DOHH2 (cell line): ENCODE measurements at regions not wholly inside any gene's neighbourhood (a gene's known extent, or its start where the extent isn't known, plus 50 kb on each side); places are given as distances from the start of the nearest gene placed in this dataset.

Experiments used
- H3F3A ChIP-seq: fragments of 200-600 bp; sonication (generic), shearing (Covaris generic); 2 replicates; pipeline ENCODE4 v1.6.0; 2016; ENCODE audit warnings: antibody characterized with exemption, mild to moderate bottlenecking; ENCODE audit not compliant: control insufficient read depth, insufficient read depth
- H3K27ac ChIP-seq: fragments of 200-600 bp; sonication (generic); 2 replicates; pipeline ENCODE4 v1.5.1; 2014; ENCODE audit warnings: low read depth, mild to moderate bottlenecking, low read length, moderate library complexity
- H3K27me3 ChIP-seq: fragments of 200-600 bp; sonication (generic); 2 replicates; pipeline ENCODE4 v1.6.1; 2014; ENCODE audit warnings: mild to moderate bottlenecking, low read length, mixed read lengths; ENCODE audit not compliant: control insufficient read depth
- H3K36me3 ChIP-seq: fragments of 200-600 bp; sonication (generic); 2 replicates; pipeline ENCODE4 v1.6.1; 2014; ENCODE audit warnings: mild to moderate bottlenecking, low read length, moderate library complexity, mixed read lengths; ENCODE audit not compliant: control insufficient read depth
- H3K4me1 ChIP-seq: fragments of 200-600 bp; sonication (generic); 2 replicates; pipeline ENCODE4 v1.6.1; 2014; ENCODE audit warnings: mild to moderate bottlenecking, low read length, mixed read lengths; ENCODE audit not compliant: control insufficient read depth
- H3K4me2 ChIP-seq: fragments of 200-600 bp; sonication (generic); 2 replicates; pipeline ENCODE4 v1.6.0; 2014; ENCODE audit warnings: mild to moderate bottlenecking, low read length, moderate library complexity
- H3K4me3 ChIP-seq: fragments of 200-600 bp; sonication (generic); 2 replicates; pipeline ENCODE4 v1.5.1; 2014; ENCODE audit warnings: mild to moderate bottlenecking, low read length, mixed read lengths
- H3K79me2 ChIP-seq: fragments of 200-600 bp; sonication (generic); 2 replicates; pipeline ENCODE4 v1.6.1; 2014; ENCODE audit warnings: mild to moderate bottlenecking, low read length, mixed read lengths; ENCODE audit not compliant: control insufficient read depth
- H3K9me2 ChIP-seq: fragments of 200-600 bp; sonication (generic); replicated peaks from 2 replicates; pipeline ENCODE4 v1.6.1; 2014; ENCODE audit warnings: mild to moderate bottlenecking, low read length, mixed read lengths; ENCODE audit not compliant: control insufficient read depth
- H3K9me3 ChIP-seq: fragments of 200-600 bp; sonication (generic); 2 replicates; pipeline ENCODE4 v1.6.1; 2014; ENCODE audit warnings: antibody characterized with exemption, low read length, mixed read lengths; ENCODE audit not compliant: control insufficient read depth, insufficient read depth
- H4K20me1 ChIP-seq: fragments of 200-600 bp; sonication (generic); 2 replicates; pipeline ENCODE4 v1.6.0; 2014; ENCODE audit warnings: low read depth, mild to moderate bottlenecking, antibody characterized with exemption, low read length, moderate library complexity; ENCODE audit not compliant: control insufficient read depth, insufficient read depth
- CTCF ChIP-seq: fragments of 200-600 bp; sonication (generic); IDR thresholded peaks from one replicate; pipeline ENCODE4 v1.5.1; 2014; ENCODE audit warnings: antibody characterized with exemption, mild to moderate bottlenecking, low read depth, low read length; ENCODE audit not compliant: poor library complexity, severe bottlenecking
- EZH2phosphoT487 ChIP-seq: fragments of 200-600 bp; sonication (generic); IDR thresholded peaks from 2 replicates; pipeline ENCODE4 v1.6.1; 2017; ENCODE audit warnings: borderline replicate concordance, mild to moderate bottlenecking, antibody characterized with exemption, low read length, moderate library complexity, mixed read lengths

GRCh38 chr9:117821954-117822353 is 117.8 kb downstream of the TLR4 start:
- no peak overlapping the region for H3K4me2 ChIP-seq
- no peak for TF ChIP-seq CTCF
- no peak for TF ChIP-seq EZH2phosphoT487
- H3K4me1 ChIP-seq, result no peaks in the 10 kb centered on the region
- no peaks in the 10 kb centered on the region for H4K20me1 ChIP-seq
- H3K27ac ChIP-seq, result no peak overlapping the region
- no peaks in the 10 kb centered on the region for H3K9me3 ChIP-seq
- no peaks in the 10 kb centered on the region for H3K36me3 ChIP-seq
- H3K9me2 ChIP-seq, result no peaks in the 10 kb centered on the region
- H3F3A ChIP-seq, result no peaks in the 10 kb centered on the region
- H3K27me3 ChIP-seq, result no peaks in the 10 kb centered on the region
- no peaks in the 10 kb centered on the region for H3K79me2 ChIP-seq
- H3K4me3 ChIP-seq, result no peak overlapping the region

GRCh38 chr9:117823576-117823975 is 119.4 kb downstream of the TLR4 start:
- TF ChIP-seq EZH2phosphoT487, result no peak
- TF ChIP-seq CTCF, result no peak
- H3F3A ChIP-seq, result no peaks in the 10 kb centered on the region

GRCh38 chr9:117825609-117826347 is 121.6 kb downstream of the TLR4 start:
- H3F3A ChIP-seq, result no peaks in the 10 kb centered on the region
- no peaks in the 10 kb centered on the region for H3K4me1 ChIP-seq
- no peaks in the 10 kb centered on the region for H3K9me3 ChIP-seq
- H3K27ac ChIP-seq, result no peak overlapping the region
- 0 out of 2 replicates have a peak, but pooled peaks cover 2% of the 10 kb centered on the region for H3K27me3 ChIP-seq
- no peak overlapping the region for H3K4me3 ChIP-seq
- no peaks in the 10 kb centered on the region for H3K36me3 ChIP-seq
- TF ChIP-seq EZH2phosphoT487 (no peak), CTCF (no peak)
- no peaks in the 10 kb centered on the region for H3K79me2 ChIP-seq
- H3K9me2 ChIP-seq, result no peaks in the 10 kb centered on the region
- H4K20me1 ChIP-seq, result no peaks in the 10 kb centered on the region
- no peak overlapping the region for H3K4me2 ChIP-seq

More at GRCh38 chr9:117823576-117823975, 119.4 kb downstream of the TLR4 start:
- Histone ChIP-seq H3K79me2 (no peaks in the 10 kb centered on the region), H4K20me1 (no peaks in the 10 kb centered on the region), H3K27ac (no peak overlapping the region), H3K9me3 (no peaks in the 10 kb centered on the region), H3K27me3 (no peaks in the 10 kb centered on the region), H3K9me2 (no peaks in the 10 kb centered on the region), H3K4me3 (no peak overlapping the region), H3K4me2 (no peak overlapping the region), H3K4me1 (no peaks in the 10 kb centered on the region), H3K36me3 (no peaks in the 10 kb centered on the region)
